ENCODE measurements at regions not wholly inside any gene's neighbourhood (a gene's known extent, or its start where the extent isn't known, plus 50 kb on each side); places are given as distances from the start of the nearest gene placed in this dataset.

DNA sequence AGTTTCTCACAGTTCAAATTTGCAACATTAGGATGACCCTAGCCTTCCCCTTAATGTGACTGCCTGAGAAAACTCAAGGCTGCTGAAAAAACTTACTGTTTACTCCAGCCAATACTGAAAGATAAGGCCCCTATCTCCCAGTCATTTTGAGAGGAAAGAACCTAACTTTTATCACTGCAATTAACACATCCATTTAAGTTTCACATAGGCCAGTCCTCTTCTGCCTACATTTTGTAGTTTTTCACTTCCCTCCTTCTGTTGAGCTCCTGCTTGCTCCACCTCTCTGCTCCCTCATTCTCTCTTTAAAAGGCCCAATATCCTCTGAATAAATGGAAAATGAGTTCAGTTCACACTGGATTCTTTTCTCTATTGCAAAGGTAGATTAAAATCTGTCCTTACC is 1996.2 kb upstream of the FLRT2 start:
- H3K4me3 Mint-ChIP-seq, result no peak overlapping the region

DNA sequence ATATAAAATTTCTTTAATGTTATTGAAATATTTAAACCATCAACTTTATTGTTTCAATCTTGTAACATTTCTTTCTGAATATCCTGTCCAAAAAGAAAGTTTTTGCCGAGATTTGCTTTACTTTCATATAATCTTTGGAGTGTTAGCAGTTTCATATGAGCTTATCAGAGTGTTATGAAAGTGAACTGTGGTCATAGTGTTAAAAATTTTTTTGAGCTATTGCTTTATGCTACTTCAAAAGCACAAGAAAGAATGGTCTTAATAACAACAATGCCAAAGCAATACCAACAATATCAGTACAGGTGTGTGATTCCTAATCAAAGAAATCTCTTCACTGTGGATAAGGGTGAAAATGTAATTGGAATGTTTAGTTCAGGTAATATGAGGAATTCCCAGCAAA is 1994.9 kb upstream of the FLRT2 start:
- no peaks in the 10 kb centered on the region for H3K4me1 Mint-ChIP-seq
- no peaks in the 10 kb centered on the region for H3K36me3 Mint-ChIP-seq
- H3K27ac Mint-ChIP-seq, result no peak overlapping the region
- no peaks in the 10 kb centered on the region for H3K27me3 Mint-ChIP-seq
- no peak overlapping the region for H3K4me3 Mint-ChIP-seq
- peaks cover 2% of the 10 kb centered on the region for H3K9me3 Mint-ChIP-seq
- no peak for ATAC-seq

More for the DNA sequence above, 1996.2 kb upstream of the FLRT2 start:
- Mint-ChIP-seq H3K27me3 (no peaks in the 10 kb centered on the region), H3K9me3 (peaks cover 2% of the 10 kb centered on the region), H3K4me1 (no peaks in the 10 kb centered on the region), H3K36me3 (no peaks in the 10 kb centered on the region), H3K27ac (no peak overlapping the region)
- ATAC-seq, result no peak

DNA sequence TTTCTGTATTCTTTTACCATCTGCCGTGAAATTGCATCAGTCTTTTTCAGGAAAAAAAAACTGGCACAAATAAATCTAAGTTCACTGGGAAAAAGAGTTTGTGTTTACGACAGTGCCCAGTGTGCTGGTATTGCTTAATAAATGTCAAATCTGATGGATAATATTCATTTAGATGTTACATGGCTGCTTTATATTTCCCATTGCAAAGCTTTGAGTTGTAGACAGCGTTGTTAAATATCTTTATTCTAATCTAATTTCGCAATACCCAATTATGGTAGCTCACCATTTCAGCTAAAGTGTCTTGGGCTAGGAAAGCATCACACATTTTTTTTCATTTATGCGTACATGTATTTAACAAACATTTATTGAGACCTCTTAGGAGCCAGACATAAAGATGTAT is 1994.5 kb upstream of the FLRT2 start:
- Mint-ChIP-seq H3K9me3 (peaks cover 2% of the 10 kb centered on the region), H3K4me3 (no peak overlapping the region), H3K27ac (no peak overlapping the region), H3K4me1 (no peaks in the 10 kb centered on the region), H3K36me3 (no peaks in the 10 kb centered on the region), H3K27me3 (no peaks in the 10 kb centered on the region)
- no peak for ATAC-seq

DNA sequence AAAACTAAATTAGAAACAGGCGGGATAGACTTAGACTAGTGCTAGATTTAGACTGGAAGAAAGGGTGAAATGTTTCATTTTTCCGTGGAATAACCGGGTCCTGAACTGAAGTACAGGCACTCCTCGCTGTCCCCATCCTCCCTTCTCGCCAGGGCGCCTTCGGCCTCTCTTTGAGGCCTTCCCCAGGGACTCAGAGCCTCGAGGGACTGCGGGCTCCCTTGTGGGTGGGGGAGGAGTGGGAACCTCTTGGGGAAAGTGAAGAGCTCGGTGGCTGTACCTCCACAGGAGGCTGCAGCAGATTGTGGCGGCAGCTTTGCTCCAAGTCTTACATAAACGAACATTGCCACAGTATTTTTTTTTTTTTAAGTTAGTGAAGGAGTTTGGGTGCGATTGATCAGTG is 1988.8 kb upstream of the FLRT2 start:
- Mint-ChIP-seq H3K4me3 (no peak overlapping the region), H3K9me3 (peaks cover 8% of the 10 kb centered on the region), H3K4me1 (no peaks in the 10 kb centered on the region), H3K27me3 (no peaks in the 10 kb centered on the region), H3K27ac (no peak overlapping the region), H3K36me3 (no peaks in the 10 kb centered on the region)
- ATAC-seq, result no peak

DNA sequence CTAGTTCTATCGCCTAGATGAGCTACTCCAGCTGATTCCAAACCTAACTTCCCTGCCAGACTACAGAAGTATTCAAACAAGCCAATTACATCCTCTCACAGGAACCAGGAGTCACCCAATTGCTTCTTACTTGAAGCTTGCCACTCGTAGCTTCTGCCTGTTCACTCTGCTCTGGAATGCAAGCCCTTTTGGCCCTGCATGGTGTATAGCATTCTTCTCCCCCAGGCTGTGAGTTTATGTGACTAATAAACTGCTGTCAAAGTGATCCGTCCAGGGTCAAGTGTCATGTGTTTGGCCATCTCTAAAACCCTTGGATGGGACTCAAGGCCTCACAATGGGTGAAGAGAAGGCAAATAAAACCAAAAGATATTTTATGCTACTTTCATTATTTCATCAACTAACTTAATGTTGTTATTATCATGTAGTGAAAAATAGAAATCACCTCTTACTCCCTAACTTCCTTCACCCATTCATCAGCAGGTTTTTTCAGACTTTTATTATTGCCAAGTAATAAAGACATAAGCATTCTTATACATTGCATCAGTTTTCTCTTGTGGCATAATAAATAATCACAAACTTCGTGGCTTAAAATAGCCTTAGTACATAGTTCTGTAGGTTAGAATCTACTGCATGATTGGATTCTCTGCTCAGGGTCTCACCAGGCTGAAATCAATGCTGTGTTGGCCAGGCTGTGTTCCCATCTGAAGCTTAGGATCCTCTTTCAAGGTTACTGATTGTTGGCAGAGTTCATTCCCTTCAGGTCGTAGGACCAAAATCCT is 1981.7 kb upstream of the FLRT2 start:
- Mint-ChIP-seq H3K9me3 (peaks cover 9% of the 10 kb centered on the region), H3K27me3 (no peaks in the 10 kb centered on the region), H3K36me3 (no peaks in the 10 kb centered on the region), H3K4me3 (no peak overlapping the region), H3K27ac (no peak overlapping the region), H3K4me1 (no peaks in the 10 kb centered on the region)
- no peak for ATAC-seq

DNA sequence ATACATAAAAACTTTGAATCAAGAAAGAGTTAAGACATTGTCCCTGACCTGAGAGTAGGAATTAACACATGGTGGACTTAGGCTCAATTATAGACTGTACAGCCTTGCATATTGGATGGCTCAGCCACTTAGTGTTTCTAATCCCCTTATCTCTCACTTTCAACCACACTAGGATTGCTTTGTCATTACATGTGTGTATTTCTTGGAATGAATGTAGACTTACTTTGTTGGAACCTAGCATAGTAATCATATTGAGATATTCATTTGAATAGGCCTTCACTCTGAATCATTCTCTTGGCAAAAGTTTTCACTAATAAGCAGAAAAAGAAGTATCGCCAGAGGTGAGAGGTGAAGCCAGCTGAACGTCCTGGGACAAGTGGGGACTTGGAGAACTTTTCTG is 1973.9 kb upstream of the FLRT2 start:
- Mint-ChIP-seq H3K4me3 (no peak overlapping the region), H3K27me3 (no peaks in the 10 kb centered on the region), H3K9me3 (peaks cover 5% of the 10 kb centered on the region), H3K4me1 (no peaks in the 10 kb centered on the region), H3K36me3 (no peaks in the 10 kb centered on the region), H3K27ac (no peak overlapping the region)
- no peak for ATAC-seq

DNA sequence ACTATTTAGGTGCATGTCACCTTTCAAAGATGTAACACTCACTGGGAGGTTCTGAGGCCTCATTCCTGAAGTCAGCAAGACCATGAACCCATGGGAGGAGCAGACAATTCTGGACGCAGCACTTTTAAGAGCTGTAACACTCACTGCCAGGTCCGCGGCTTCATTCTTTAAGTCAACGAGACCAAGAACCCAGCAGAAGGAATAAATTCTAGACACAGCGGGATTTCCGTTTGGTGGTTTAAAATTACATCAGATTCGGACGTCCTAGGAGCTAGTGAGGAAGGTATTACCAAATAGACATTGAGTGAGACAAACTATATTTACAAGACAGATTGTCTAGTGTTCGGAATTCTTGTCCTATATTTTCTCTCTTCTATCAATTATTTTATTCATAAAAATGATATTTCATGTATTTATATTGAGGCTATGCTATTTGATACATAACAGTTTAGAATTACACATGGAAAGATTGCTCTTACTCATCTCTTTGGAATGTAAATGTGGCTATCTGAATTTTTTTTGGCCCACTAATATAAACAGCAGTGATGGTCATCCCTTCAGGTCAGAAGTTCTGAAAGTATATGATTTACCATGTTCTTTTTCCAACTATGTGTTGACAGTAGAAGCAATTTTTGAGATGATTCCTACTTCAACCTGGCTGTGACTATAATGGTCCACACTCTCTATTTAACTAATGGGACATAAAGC is 1973.0 kb upstream of the FLRT2 start:
- Mint-ChIP-seq H3K4me1 (no peaks in the 10 kb centered on the region), H3K27me3 (no peaks in the 10 kb centered on the region), H3K9me3 (peaks cover 5% of the 10 kb centered on the region), H3K36me3 (no peaks in the 10 kb centered on the region), H3K27ac (no peak overlapping the region), H3K4me3 (no peak overlapping the region)
- no peak for ATAC-seq

DNA sequence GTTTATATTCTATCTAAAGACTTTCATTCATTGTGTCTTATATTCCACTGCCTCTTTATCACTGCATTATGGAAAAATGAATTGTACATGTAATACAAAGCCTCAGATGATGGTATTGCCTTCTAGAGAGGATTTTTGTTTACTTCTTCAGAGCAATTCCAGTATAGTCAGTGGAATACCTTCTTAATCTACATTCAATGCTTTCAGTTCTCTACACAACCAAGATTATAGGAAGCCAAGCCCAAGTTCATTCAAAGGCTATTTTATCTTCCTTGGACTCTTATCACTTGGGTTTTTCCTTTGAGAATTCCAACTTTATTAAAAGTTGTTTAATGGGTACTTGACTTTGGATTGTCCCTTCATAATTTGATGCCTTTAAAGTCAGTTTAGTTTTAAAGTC is 1971.0 kb upstream of the FLRT2 start:
- Mint-ChIP-seq H3K27me3 (no peaks in the 10 kb centered on the region), H3K4me1 (no peaks in the 10 kb centered on the region), H3K9me3 (peaks cover 5% of the 10 kb centered on the region), H3K27ac (no peak overlapping the region), H3K4me3 (no peak overlapping the region), H3K36me3 (no peaks in the 10 kb centered on the region)
- ATAC-seq, result no peak

DNA sequence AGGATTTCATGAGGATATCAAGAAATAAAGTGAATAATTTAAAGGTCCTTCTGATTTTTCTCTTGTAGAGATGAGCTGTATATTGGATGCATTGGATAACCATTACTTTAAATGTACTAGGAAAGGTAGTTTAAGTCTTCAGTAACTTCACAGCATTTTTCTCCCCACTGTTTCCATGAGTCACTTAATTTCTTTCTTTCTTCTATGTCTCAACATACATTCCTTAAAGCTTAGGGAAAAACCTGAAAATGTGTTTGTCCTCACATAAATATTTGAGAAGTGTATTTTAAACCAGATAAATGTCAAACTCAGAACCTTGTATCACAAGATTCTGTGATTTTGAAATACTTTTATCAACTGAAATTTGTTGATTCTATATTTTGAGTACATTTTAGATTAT is 1970.2 kb upstream of the FLRT2 start:
- Mint-ChIP-seq H3K4me3 (no peak overlapping the region), H3K4me1 (no peaks in the 10 kb centered on the region), H3K27me3 (no peaks in the 10 kb centered on the region), H3K36me3 (no peaks in the 10 kb centered on the region), H3K27ac (no peak overlapping the region), H3K9me3 (peaks cover 8% of the 10 kb centered on the region)
- no peak for ATAC-seq

DNA sequence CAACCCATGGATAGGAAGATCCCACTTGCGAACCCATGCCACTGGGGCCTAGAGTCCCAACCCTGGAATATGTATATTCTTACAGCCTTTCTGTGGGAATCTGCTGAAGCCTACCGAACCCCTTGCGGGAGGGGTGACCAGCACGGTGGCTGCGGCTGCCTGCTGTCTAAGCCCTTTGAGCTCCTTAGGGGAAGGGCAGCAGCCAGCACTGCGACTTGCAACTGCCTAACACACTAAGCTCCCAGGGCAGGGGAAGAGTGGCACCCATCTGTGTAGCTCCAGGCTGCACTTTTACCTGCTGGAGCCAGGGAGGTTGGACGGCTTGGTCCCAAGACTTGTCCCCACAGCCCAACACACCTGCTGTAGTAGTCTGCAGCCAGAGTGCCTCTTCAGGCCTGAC is 1968.7 kb upstream of the FLRT2 start:
- H3K36me3 Mint-ChIP-seq, result no peaks in the 10 kb centered on the region
- ATAC-seq, result peak; percentile 24
- H3K27me3 Mint-ChIP-seq, result no peaks in the 10 kb centered on the region
- peaks cover 8% of the 10 kb centered on the region for H3K9me3 Mint-ChIP-seq
- H3K4me3 Mint-ChIP-seq, result no peak overlapping the region
- no peak overlapping the region for H3K27ac Mint-ChIP-seq
- H3K4me1 Mint-ChIP-seq, result no peaks in the 10 kb centered on the region

DNA sequence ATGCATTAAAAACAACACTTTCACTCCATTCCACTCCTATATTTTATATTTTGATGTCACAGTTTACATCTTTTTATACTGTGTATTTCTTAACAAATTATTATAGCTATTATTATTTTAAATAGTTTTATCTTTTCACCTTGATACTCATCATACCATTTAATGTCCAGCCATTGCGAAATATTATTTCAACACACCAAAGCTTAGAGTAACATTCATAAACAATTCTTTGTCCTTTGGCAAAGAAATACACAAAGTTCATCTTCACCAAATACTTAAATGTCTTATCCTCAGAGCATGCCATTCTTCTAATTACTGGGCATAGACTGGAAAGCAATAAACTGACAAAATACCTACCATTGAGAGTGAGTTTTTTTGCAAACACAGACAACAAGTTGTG is 1963.4 kb upstream of the FLRT2 start:
- Mint-ChIP-seq H3K36me3 (no peaks in the 10 kb centered on the region), H3K4me3 (no peak overlapping the region), H3K4me1 (no peaks in the 10 kb centered on the region), H3K9me3 (peaks cover 5% of the 10 kb centered on the region), H3K27me3 (no peaks in the 10 kb centered on the region), H3K27ac (no peak overlapping the region)
- no peak for ATAC-seq

DNA sequence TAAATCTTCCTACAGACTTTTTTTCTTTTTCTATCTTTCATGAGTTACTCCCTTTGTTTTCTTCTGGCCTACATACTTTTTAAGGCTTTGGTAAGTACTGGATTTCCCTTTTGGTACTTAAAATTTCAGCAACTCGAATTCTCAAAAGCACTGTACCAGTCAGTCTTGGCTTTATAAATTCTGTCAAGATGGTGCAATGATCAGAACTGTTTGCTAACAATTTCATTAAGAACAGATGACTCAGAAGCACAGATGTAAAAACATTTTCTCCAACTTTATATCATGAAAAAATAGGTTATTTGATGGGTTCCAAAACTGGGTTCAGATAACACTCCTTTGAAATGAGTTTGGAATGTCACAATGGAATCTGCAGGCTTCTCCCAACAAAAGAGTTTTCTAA is 1961.8 kb upstream of the FLRT2 start:
- H3K27me3 Mint-ChIP-seq, result no peaks in the 10 kb centered on the region
- no peak overlapping the region for H3K27ac Mint-ChIP-seq
- no peak for ATAC-seq
- no peaks in the 10 kb centered on the region for H3K4me1 Mint-ChIP-seq
- no peak overlapping the region for H3K4me3 Mint-ChIP-seq
- H3K9me3 Mint-ChIP-seq, result peaks cover 5% of the 10 kb centered on the region
- H3K36me3 Mint-ChIP-seq, result no peaks in the 10 kb centered on the region

DNA sequence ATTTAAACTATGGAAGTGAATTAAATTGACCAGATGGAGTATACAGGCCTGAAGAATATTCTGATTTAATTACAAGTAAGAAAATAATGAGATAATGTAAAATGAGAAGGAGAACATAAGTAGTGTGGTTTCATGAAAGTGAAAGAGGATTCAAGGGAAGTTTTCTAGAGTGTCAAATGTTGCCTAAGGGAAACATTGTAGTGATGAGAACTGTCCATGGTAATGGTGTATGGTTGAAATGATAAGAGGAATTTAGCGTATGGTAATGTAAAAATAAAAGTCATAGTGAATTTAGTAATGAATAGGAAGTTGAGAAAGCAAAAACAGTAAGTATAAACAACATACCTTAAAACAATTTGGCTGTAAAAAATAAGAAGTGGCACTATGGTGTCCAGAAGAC is 1954.6 kb upstream of the FLRT2 start:
- no peak for ATAC-seq
- no peaks in the 10 kb centered on the region for H3K36me3 Mint-ChIP-seq
- H3K4me3 Mint-ChIP-seq, result no peak overlapping the region
- no peaks in the 10 kb centered on the region for H3K4me1 Mint-ChIP-seq
- H3K9me3 Mint-ChIP-seq, result peaks cover 17% of the 10 kb centered on the region
- H3K27ac Mint-ChIP-seq, result no peak overlapping the region
- H3K27me3 Mint-ChIP-seq, result no peaks in the 10 kb centered on the region

DNA sequence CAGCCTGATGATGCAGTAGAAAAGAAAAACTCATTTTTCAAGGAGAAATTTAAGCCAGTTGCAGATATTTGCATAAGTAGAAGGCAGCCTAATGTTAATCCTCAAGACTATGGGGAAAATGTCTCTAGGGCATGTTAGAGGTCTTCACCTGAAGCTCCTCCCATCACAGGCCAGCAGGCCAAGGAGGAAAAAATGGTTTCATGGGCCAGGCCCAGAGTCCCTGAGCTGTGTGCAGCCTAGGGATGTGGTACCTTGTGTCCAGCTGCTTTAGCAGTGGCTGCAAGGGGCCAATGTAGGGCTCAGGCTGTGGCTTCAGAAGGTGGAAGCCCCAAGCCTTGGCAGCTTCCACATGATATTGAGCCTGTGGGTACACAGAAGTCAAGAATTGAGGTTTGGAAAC is 1946.7 kb upstream of the FLRT2 start:
- H3K4me3 Mint-ChIP-seq, result no peak overlapping the region
- H3K27ac Mint-ChIP-seq, result no peak overlapping the region
- H3K4me1 Mint-ChIP-seq, result no peaks in the 10 kb centered on the region
- ATAC-seq, result no peak
- no peaks in the 10 kb centered on the region for H3K9me3 Mint-ChIP-seq
- no peaks in the 10 kb centered on the region for H3K27me3 Mint-ChIP-seq
- no peaks in the 10 kb centered on the region for H3K36me3 Mint-ChIP-seq

DNA sequence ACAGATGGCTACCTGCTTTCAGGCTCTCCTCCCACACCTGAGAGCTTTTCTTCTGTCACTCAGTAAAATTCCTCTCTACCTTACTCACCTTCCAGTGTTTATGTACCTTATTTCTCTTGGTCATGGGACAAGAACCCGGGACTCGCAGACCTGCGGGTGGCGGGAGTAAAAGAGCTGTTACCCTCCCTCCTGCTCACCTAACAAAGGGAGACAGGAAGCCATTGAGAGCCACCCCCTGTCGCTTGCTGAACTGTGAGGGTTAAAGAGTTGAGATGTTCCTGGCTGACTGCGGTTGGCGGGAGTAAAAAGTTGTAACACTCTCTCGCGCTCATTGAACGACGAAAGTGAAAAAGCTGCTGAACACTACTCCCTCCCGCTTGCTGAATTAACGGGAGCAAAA is 1935.1 kb upstream of the FLRT2 start:
- Mint-ChIP-seq H3K36me3 (no peaks in the 10 kb centered on the region), H3K4me3 (no peak overlapping the region), H3K4me1 (no peaks in the 10 kb centered on the region), H3K27me3 (no peaks in the 10 kb centered on the region), H3K27ac (no peak overlapping the region), H3K9me3 (peaks cover 11% of the 10 kb centered on the region)
- no peak for ATAC-seq

DNA sequence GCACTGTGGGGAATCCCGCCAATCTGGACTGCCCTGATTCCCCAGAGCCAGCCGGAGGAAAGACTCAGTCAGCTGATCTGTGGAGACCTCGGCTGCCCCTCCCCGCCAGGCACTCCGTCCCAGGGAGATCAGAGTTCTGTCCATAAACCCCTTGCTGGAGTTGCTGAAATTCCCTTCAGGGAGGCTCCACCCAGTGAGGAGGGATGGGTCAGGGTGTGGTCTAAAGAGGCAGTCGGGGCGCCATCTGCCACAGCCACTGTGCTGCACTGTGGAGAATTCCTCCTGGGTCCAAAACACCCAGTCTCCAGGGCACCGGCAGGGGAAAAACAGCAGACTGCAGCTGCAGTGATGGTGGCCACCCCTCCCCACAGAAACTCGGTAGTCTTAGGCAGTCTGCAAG is 1922.3 kb upstream of the FLRT2 start:
- no peak overlapping the region for H3K27ac Mint-ChIP-seq
- peaks cover 4% of the 10 kb centered on the region for H3K9me3 Mint-ChIP-seq
- no peaks in the 10 kb centered on the region for H3K36me3 Mint-ChIP-seq
- H3K4me1 Mint-ChIP-seq, result no peaks in the 10 kb centered on the region
- ATAC-seq, result no peak
- H3K27me3 Mint-ChIP-seq, result no peaks in the 10 kb centered on the region
- no peak overlapping the region for H3K4me3 Mint-ChIP-seq

Data from stimulated activated memory B cell treated with anti-CD40 and anti-IgM and Interleukin-4, amounts not matched to agents 10 μg/mL and 1 μg/mL and 100 μg/mL, for 72 hours (primary cell).